ENCODE measurements at regions not wholly inside any gene's neighbourhood (a gene's known extent, or its start where the extent isn't known, plus 50 kb on each side); places are given as distances from the start of the nearest gene placed in this dataset.
A peak's percentile ranks its signal among the peaks of the same experiment; 100 is the strongest.

DNA sequence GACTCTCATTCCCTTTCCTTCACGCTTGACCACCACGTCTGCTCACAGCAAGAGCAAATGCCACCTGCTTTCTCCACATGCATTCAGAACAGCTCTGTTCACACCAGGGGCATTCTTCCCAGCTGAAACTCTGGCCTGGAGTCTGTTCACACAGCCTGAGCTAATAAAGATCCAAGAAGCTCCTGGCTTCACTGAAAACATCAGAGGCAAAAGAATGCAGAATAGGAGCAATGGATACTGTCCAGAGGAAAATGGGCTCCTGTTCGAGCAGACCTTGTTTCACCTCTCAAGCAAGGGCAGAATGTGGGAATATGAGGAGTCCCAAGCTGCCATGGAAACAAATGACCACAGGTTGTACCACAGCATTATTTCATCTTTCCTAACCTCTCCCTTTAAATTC, 402.7 kb upstream of the TNC start:
- Histone ChIP-seq H3K4me1 (peaks cover 0 to 4% of the 10 kb centered on the region in 2 donors), H3K4me3 (no peak overlapping the region), H3K27me3 (no peaks in the 10 kb centered on the region), H3K27ac (no peak overlapping the region), H3K9me3 (no peaks in the 10 kb centered on the region), H3K36me3 (no peaks in the 10 kb centered on the region)
- intact Hi-C loops (cut with DNase I; ENCODE audit: low total_unique reads): no loop called here
- DNase-seq: no peak
- no peak for TF ChIP-seq POLR2A (IDR thresholded peaks at IDR 0.05)
- TF ChIP-seq, protein P1, sequence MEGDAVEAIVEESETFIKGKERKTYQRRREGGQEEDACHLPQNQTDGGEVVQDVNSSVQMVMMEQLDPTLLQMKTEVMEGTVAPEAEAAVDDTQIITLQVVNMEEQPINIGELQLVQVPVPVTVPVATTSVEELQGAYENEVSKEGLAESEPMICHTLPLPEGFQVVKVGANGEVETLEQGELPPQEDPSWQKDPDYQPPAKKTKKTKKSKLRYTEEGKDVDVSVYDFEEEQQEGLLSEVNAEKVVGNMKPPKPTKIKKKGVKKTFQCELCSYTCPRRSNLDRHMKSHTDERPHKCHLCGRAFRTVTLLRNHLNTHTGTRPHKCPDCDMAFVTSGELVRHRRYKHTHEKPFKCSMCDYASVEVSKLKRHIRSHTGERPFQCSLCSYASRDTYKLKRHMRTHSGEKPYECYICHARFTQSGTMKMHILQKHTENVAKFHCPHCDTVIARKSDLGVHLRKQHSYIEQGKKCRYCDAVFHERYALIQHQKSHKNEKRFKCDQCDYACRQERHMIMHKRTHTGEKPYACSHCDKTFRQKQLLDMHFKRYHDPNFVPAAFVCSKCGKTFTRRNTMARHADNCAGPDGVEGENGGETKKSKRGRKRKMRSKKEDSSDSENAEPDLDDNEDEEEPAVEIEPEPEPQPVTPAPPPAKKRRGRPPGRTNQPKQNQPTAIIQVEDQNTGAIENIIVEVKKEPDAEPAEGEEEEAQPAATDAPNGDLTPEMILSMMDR (IDR thresholded peaks at IDR 0.05): no peak

DNA sequence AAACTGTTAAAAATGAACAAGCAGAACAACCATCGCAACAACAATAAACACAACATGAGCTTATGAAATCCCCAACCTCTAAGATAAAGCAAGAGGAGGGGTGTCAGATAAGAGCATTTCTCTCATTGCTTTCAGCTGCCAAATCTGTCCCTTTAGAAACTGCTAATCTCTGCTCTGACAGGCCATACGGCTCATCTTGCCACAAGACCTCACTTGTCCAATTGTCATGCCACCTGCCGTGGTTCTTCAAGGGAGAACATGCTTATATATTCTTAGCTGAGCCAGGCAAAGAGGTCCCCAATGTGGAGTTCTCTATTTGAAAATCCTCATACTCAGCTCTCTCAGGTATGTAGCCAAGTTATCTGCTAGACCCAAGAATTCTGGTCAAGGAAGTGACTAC, 405.0 kb upstream of the TNC start:
- Histone ChIP-seq H3K36me3 (no peaks in the 10 kb centered on the region), H3K4me3 (no peak overlapping the region), H3K4me1 (peaks cover 0 to 4% of the 10 kb centered on the region in 2 donors), H3K9me3 (no peaks in the 10 kb centered on the region), H3K27ac (no peak overlapping the region), H3K27me3 (no peaks in the 10 kb centered on the region)
- DNase-seq: no peak
- TF ChIP-seq POLR2A (IDR thresholded peaks at IDR 0.05): no peak
- TF ChIP-seq, protein P1 (IDR thresholded peaks at IDR 0.05): no peak
- intact Hi-C loops (cut with DNase I; ENCODE audit: low total_unique reads): no loop called here

DNA sequence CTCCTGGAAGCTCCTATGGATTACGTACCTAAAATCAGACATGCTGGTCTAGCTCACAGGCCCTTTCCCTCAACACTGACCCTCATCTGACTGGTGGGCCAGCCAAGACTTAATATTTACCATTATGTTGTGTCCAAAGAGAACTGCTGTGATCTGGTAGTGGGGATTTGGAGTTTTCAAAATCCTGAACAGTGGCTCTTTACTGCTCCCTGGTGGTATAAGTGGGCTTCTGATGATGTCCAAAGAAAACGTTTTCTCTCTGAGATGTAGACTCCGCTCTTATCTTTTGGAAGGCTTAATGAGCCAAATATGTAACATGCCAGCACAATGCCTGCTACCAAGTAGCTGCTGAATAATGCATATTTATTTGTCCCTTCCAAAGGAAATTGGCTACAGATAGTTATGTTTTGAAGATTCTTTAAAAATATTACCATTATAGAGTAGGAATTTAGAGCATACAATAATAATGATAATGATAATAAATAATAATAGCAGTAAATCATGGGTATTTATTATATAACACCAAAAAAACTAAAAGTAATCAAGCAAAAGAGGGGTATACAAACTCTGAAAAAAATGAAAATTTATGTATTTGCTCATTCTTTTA, 406.6 kb upstream of the TNC start:
- TF ChIP-seq, protein P1 (IDR thresholded peaks at IDR 0.05): peak; percentile 75 to 80 (median 76)
- TF ChIP-seq POLR2A (IDR thresholded peaks at IDR 0.05): no peak
- no peaks in the 10 kb centered on the region for H3K36me3 ChIP-seq
- intact Hi-C loops (cut with DNase I; ENCODE audit: low total_unique reads): no loop called here
- no peak overlapping the region for H3K4me3 ChIP-seq
- H3K27ac ChIP-seq: peak overlapping the region; percentile 13 to 43
- H3K27me3 ChIP-seq: no peaks in the 10 kb centered on the region
- peak; percentile 20 to 49 for DNase-seq
- no peaks in the 10 kb centered on the region for H3K9me3 ChIP-seq
- peaks cover 0 to 4% of the 10 kb centered on the region in 2 donors for H3K4me1 ChIP-seq

DNA sequence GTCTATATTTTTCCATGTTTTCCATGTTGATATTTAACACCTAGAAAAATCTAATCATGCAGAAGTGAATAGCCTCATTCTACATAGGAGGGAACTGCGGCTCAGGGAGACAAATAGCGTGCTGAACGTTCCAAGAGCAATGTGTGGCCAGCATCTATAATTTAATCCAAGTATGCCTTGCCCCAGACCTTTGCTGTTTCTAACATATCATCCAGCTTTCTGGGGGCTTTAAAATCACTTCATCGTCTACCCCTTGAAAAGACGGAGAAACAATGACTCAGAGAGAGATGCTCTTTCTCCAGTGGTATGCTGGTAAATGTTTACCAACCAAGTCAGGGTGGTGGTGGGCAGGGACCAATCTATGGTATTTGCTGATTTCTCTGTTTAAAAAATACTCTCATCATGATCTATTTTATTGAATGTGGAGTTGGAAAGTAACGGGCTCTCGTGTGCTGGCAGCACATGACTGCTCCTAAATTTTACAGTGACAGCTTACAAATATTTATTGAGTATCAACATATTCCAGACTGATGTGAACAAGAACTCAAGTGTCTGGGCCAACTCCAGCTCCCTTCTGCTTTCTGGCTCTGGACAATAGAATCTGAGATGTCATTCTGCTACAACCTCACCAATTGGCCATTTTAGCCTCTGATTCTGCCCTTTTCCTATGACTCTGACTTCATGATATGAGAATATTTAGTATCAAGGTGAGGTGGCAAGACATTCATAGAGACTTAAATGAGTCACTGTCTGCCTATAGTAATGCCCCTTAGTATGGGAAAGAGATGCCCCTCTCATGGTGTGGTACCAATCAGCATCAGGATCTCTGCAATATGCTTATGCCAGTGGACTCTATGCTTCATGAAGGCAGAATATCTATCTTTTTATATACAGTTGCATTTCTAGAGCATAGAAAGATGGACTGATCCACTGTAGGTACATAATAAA, 407.4 kb upstream of the TNC start:
- H3K4me3 ChIP-seq: no peak overlapping the region
- no peak for TF ChIP-seq POLR2A (IDR thresholded peaks at IDR 0.05)
- TF ChIP-seq, protein P1 (IDR thresholded peaks at IDR 0.05): no peak
- peaks cover 0 to 4% of the 10 kb centered on the region in 2 donors for H3K4me1 ChIP-seq
- no peak for DNase-seq
- peak overlapping the region; percentile 13 to 59 for H3K27ac ChIP-seq
- intact Hi-C loops (cut with DNase I; ENCODE audit: low total_unique reads): no loop called here
- no peaks in the 10 kb centered on the region for H3K27me3 ChIP-seq
- no peaks in the 10 kb centered on the region for H3K9me3 ChIP-seq
- no peaks in the 10 kb centered on the region for H3K36me3 ChIP-seq
